K562 (cell line): ENCODE measurements at regions not wholly inside any gene's neighbourhood (a gene's known extent, or its start where the extent isn't known, plus 50 kb on each side); places are given as distances from the start of the nearest gene placed in this dataset.

Experiments used
- ARID1B ChIP-seq: fragments of 450-650 bp; IDR thresholded peaks from 2 replicates; pipeline ENCODE4 v1.6.1; 2016; ENCODE audit warnings: antibody characterized with exemption, mild to moderate bottlenecking, inconsistent platforms
- EP300 ChIP-seq: IDR thresholded peaks from 2 replicates; pipeline ENCODE4 v1.6.1; 2012; ENCODE audit warnings: low read length, improper control_type of control experiment
- FOXK2 ChIP-seq, 2 experiments: fragments of 450-650 bp; IDR thresholded peaks in 1 of 2; conservative IDR thresholded peaks in 1 of 2; 2 replicates each; pipeline ENCODE4 v1.6.1; 2016; ENCODE audit warnings: low read depth in 2 of 2, mild to moderate bottlenecking in 1 of 2
- FOXO4 ChIP-seq: fragments of 450-650 bp; formaldehyde crosslinking; IDR thresholded peaks from 2 replicates; pipeline ENCODE4 v1.4.0; 2020; ENCODE audit warnings: mild to moderate bottlenecking, moderate library complexity
- HMBOX1 ChIP-seq: sonication (generic); IDR thresholded peaks from 2 replicates; pipeline ENCODE4 v1.6.1; 2016
- MECOM ChIP-seq: fragments of 250-450 bp; sonication (Bioruptor Pico); IDR thresholded peaks from 2 replicates; pipeline ENCODE4 v1.8.0; 2022; ENCODE audit warnings: inconsistent platforms
- MTA2 ChIP-seq: fragments of 450-650 bp; IDR thresholded peaks from 2 replicates; pipeline ENCODE4 v1.6.1; 2016; ENCODE audit warnings: low read depth
- NCOR1 ChIP-seq: fragments of 450-650 bp; IDR thresholded peaks from 2 replicates; pipeline ENCODE4 v1.6.1; 2016; ENCODE audit warnings: mild to moderate bottlenecking, moderate library complexity
- PBX2 ChIP-seq, 2 experiments: IDR thresholded peaks in 1 of 2; conservative IDR thresholded peaks in 1 of 2; 2 replicates each; pipeline ENCODE4 v1.6.1; 2016; ENCODE audit warnings: low read depth in 2 of 2, mild to moderate bottlenecking in 1 of 2, missing compliant biosample characterization in 1 of 2, missing genetic modification characterization in 1 of 2, moderate library complexity in 1 of 2
- PKNOX1 ChIP-seq: fragments of 450-650 bp; IDR thresholded peaks from 2 replicates; pipeline ENCODE4 v1.6.1; 2016
- POLR2H ChIP-seq: IDR thresholded peaks from 2 replicates; pipeline ENCODE4 v1.6.1; 2016; ENCODE audit warnings: missing genetic modification characterization, low read depth, mild to moderate bottlenecking, control low read depth, missing compliant biosample characterization, moderate library complexity
- SMARCE1 ChIP-seq: fragments of 450-650 bp; IDR thresholded peaks from 2 replicates; pipeline ENCODE4 v1.7.1; 2016; ENCODE audit warnings: mild to moderate bottlenecking
- TEAD4 ChIP-seq, 2 experiments: sonication (generic) in 1 of 2; formaldehyde crosslinking in 1 of 2; IDR thresholded peaks; 2 replicates each; pipeline versions ENCODE4 v1.6.1 to v1.8.0; 2012 to 2022; ENCODE audit warnings: borderline replicate concordance in 1 of 2, inconsistent platforms in 1 of 2, low read length in 1 of 2, mild to moderate bottlenecking in 1 of 2, missing genetic modification reagents in 1 of 2
- ZNF282 ChIP-seq: sonication (generic); formaldehyde crosslinking; IDR thresholded peaks from 2 replicates; pipeline ENCODE4 v1.8.1; 2023; ENCODE audit warnings: missing genetic modification reagents
- ZNF589 ChIP-seq: fragments of 200-800 bp; sonication (Bioruptor generic); IDR thresholded peaks from 2 replicates; pipeline ENCODE4 v1.6.1; 2016; ENCODE audit warnings: low read depth, missing genetic modification characterization, missing compliant biosample characterization

GRCh38 chr2:204407204-204408014, 137.9 kb upstream of the PARD3B start (continued):
- TF ChIP-seq ZNF589 (CRISPR knock-in tag), result peak; percentile 47; the same call in 1 of the 2 replicates
- peak; percentile 76 for TF ChIP-seq ARID1B
- TF ChIP-seq PBX2 (CRISPR knock-in tag; IDR thresholded peaks at IDR 0.05; ENCODE audit: low read depth), result no peak
- TF ChIP-seq PBX2 (tag; conservative IDR thresholded peaks at IDR 0.05; ENCODE audit: low read depth), result peak; percentile 80
- peak; percentile 75; the same call in 1 of the 2 replicates for TF ChIP-seq EP300
- TF ChIP-seq PKNOX1, result peak; percentile 59; the same call in 1 of the 2 replicates
- TF ChIP-seq NCOR1, result peak; percentile 62
- TF ChIP-seq POLR2H (tag), result peak; percentile 74; the same call in 1 of the 2 replicates
- no peak for TF ChIP-seq MECOM
- TF ChIP-seq SMARCE1, result 0 out of 2 replicates have a peak, but pooled peaks have one; percentile 31
- TF ChIP-seq TEAD4 (IDR thresholded peaks at IDR 0.05; ENCODE audit: low read length), result peak; percentile 56
- no peak for TF ChIP-seq TEAD4 (CRISPR knock-in tag; IDR thresholded peaks at IDR 0.05; ENCODE audit: borderline replicate concordance)
- 0 out of 2 replicates have a peak, but pooled peaks have one; percentile 10 for TF ChIP-seq MTA2
- no peak for TF ChIP-seq FOXO4 (CRISPR knock-in tag)
- TF ChIP-seq HMBOX1, result 0 out of 2 replicates have a peak, but pooled peaks have one; percentile 56
- TF ChIP-seq ZNF282 (CRISPR knock-in tag), result no peak
- 0 out of 4 replicates have a peak, but pooled peaks of 1 of the 2 experiments have one; percentile 24 for TF ChIP-seq FOXK2 (conservative IDR thresholded peaks at IDR 0.05 in 1 of 2, IDR thresholded peaks at IDR 0.05 in 1 of 2; ENCODE audit: low read depth in 2 of 2)
